Common myeloid progenitor, CD34-positive (primary cell): ENCODE measurements at regions not wholly inside any gene's neighbourhood (a gene's known extent, or its start where the extent isn't known, plus 50 kb on each side); places are given as distances from the start of the nearest gene placed in this dataset.

Experiments used
- CTCF ChIA-PET: fragments of 350-600 bp; sonication (Branson Sonifier 250); formaldehyde crosslinking; loops from one replicate; lab custom pipeline; 2021; ENCODE audit warnings: antibody characterized with exemption; lab: Charles Lee
- POLR2A ChIA-PET: fragments of 350-600 bp; sonication (Branson Sonifier 250); formaldehyde crosslinking; loops from one replicate; lab custom pipeline; 2021; ENCODE audit warnings: antibody characterized with exemption; lab: Charles Lee
- DNase-seq, 3 donors: peaks; one replicate each; pipeline versions ENCODE4 v3.0.0 to v3.0.0-alpha.2; 2013
- H3K27ac ChIP-seq, 2 experiments: 1 replicate in 1 of 2; 2 replicates in 1 of 2; pipeline ENCODE4 v1.7.0; 2013; ENCODE audit warnings: inconsistent platforms in 2 of 2, low read length in 2 of 2, mild to moderate bottlenecking in 2 of 2, low read depth in 1 of 2, moderate library complexity in 1 of 2; ENCODE audit not compliant: severe bottlenecking in 2 of 2, insufficient read depth in 1 of 2, poor library complexity in 1 of 2
- H3K27me3 ChIP-seq, 5 experiments: replicated peaks in 2 of 5; 1 replicate in 3 of 5; 2 replicates in 2 of 5; pipeline versions ENCODE4 v1.6.1 to v1.7.0; 2013; ENCODE audit warnings: low read length in 4 of 5, mild to moderate bottlenecking in 2 of 5, moderate library complexity in 2 of 5, inconsistent platforms in 1 of 5; ENCODE audit not compliant: insufficient read depth in 5 of 5, control insufficient read depth in 4 of 5
- H3K36me3 ChIP-seq, 4 experiments: 1 replicate in 2 of 4; 2 replicates in 2 of 4; pipeline versions ENCODE4 v1.6.1 to v1.7.0; 2013; ENCODE audit warnings: low read length in 3 of 4, control low read depth in 1 of 4, mild to moderate bottlenecking in 1 of 4; ENCODE audit not compliant: control insufficient read depth in 4 of 4, insufficient read depth in 4 of 4
- H3K4me1 ChIP-seq, 4 experiments: 1 replicate in 3 of 4; 2 replicates in 1 of 4; pipeline versions ENCODE4 v1.6.1 to v1.7.1; 2013; ENCODE audit warnings: low read length in 3 of 4, mild to moderate bottlenecking in 3 of 4, control low read depth in 1 of 4, inconsistent platforms in 1 of 4, moderate library complexity in 1 of 4; ENCODE audit not compliant: control insufficient read depth in 4 of 4, insufficient read depth in 4 of 4; ENCODE audit errors: control extremely low read depth in 1 of 4
- H3K4me3 ChIP-seq, 7 experiments: 1 replicate in 4 of 7; 2 replicates in 3 of 7; pipeline versions ENCODE4 v1.5.1 to v1.7.0; 2013; ENCODE audit warnings: mild to moderate bottlenecking in 7 of 7, low read length in 6 of 7, moderate library complexity in 6 of 7, inconsistent platforms in 2 of 7, low read depth in 2 of 7, control low read depth in 1 of 7; ENCODE audit not compliant: insufficient read depth in 4 of 7, control insufficient read depth in 1 of 7; ENCODE audit errors: extremely low read depth in 1 of 7
- H3K9me3 ChIP-seq, 5 experiments: 1 replicate in 4 of 5; 2 replicates in 1 of 5; pipeline versions ENCODE4 v1.6.1 to v1.7.1; 2013; ENCODE audit warnings: low read length in 4 of 5, mild to moderate bottlenecking in 2 of 5, inconsistent platforms in 1 of 5, low read depth in 1 of 5, moderate library complexity in 1 of 5; ENCODE audit not compliant: control insufficient read depth in 4 of 5, insufficient read depth in 2 of 5; ENCODE audit errors: control extremely low read depth in 1 of 5
- WGBS: methylation state at CpG from one replicate; pipeline ENCODE4 v1.1.5; 2013; ENCODE audit not compliant: insufficient coverage; 5-methylcytosine and 5-hydroxymethylcytosine counted together

- Histone ChIP-seq H3K4me3 (no peak overlapping the region), H3K27me3 (no peaks in the 10 kb centered on the region), H3K36me3 (no peaks in the 10 kb centered on the region), H3K9me3 (peaks cover 0 to 18% (median 6%) of the 10 kb centered on the region in 5 experiments), H3K27ac (no peak overlapping the region), H3K4me1 (no peaks in the 10 kb centered on the region)
- ChIA-PET POLR2A (no interaction called here), CTCF (interaction anchor here (0.9 to 1.7 kb wide), 2 partner anchors 20 to 41 kb away, joined by 3 to 4 read pairs; no protein-coding TSS in a partner anchor)
- WGBS: 98% methylated on average over 4 of the region's 4 CpGs
- no peak for DNase-seq
These were observed 78.5 kb upstream of the HK2 start for GRCh38 chr2:74755386-74755785.

GRCh38 chr2:74756356-74756890, 77.5 kb upstream of the HK2 start:
- ChIA-PET CTCF (interaction anchor here (0.8 to 1.7 kb wide), 3 partner anchors 42 to 120 kb away, joined by 4 read pairs; no protein-coding TSS in a partner anchor), POLR2A (no interaction called here)
- H3K4me3 ChIP-seq: no peak overlapping the region
- H3K27me3 ChIP-seq: no peaks in the 10 kb centered on the region
- no peak overlapping the region for H3K27ac ChIP-seq
- H3K4me1 ChIP-seq: no peaks in the 10 kb centered on the region
- peaks cover 0 to 18% (median 6%) of the 10 kb centered on the region in 5 experiments for H3K9me3 ChIP-seq
- peak; percentile 28 to 78 (median 72) for DNase-seq
- H3K36me3 ChIP-seq: no peaks in the 10 kb centered on the region

DNA sequence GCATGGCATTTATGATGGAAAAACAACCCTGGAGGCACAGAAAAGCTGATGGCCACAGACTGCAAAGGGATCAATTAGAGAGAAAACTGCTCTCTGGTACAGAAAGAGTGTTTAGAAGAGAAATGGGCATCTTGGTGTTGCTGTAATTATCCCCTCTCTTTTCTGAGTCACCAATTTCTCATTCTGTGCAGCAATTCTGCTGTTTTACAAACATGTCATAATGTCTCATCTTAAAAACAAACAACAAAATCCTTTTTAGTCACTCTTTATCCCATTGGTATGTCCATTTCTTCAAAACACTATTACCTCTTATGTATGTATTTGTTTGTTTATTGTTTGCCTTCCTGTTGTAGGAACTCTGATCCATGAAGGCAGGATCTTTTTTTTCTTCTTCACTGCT, 73.9 kb upstream of the HK2 start:
- no peak overlapping the region for H3K27ac ChIP-seq
- no peaks in the 10 kb centered on the region for H3K36me3 ChIP-seq
- CTCF ChIA-PET: interaction anchor here (0.6 to 8.1 kb wide), 3 partner anchors 9 to 116 kb away, joined by 3 to 75 read pairs (median 3); no protein-coding TSS in a partner anchor
- DNase-seq: no peak
- H3K27me3 ChIP-seq: no peaks in the 10 kb centered on the region
- H3K4me3 ChIP-seq: no peak overlapping the region
- H3K9me3 ChIP-seq: peaks cover 0 to 18% (median 6%) of the 10 kb centered on the region in 5 experiments
- POLR2A ChIA-PET: no interaction called here
- peaks cover 12 to 17% (median 13%) of the 10 kb centered on the region in 4 experiments for H3K4me1 ChIP-seq

DNA sequence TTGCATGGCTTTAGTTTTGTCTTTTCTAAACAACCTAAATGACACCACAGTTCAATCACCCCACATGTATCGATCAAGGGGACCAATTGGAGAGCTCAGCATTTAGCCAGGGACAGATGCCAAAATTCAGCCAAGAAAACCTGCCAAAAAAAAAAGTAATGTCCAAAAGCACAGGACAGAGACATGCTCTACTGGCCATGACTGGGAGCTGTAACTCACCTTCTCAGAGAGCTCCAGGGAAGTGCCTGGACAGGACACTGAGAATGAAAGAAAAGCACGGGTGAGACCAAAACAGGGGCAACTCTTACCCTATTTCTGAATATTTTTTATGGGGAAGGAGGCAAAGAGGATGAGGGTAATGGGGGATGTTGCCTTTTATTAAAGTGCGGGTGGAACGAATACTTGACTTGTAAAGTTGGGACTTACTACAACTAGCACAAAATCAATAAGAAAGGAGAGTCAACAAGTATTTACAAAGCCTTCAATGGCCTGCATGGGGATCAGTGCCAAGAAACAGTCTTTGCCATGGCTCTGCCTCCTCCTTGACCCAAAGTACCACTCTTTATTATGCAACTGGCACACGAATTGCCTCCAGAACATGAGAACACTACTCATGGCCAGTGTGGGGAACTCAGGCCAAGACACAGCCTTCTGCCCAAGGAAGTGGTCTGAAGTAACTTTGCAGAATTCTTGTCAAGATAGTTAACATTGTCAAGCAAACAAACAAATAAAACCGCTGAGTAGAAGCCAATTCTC, 72.9 kb upstream of the HK2 start:
- WGBS: 100% methylated on average over 2 of the region's 6 CpGs
- POLR2A ChIA-PET: no interaction called here
- no peaks in the 10 kb centered on the region for H3K27me3 ChIP-seq
- no peak for DNase-seq
- CTCF ChIA-PET: interaction anchor here (0.7 to 8.1 kb wide), 3 partner anchors 45 to 114 kb away, joined by 3 to 75 read pairs (median 4); no protein-coding TSS in a partner anchor
- no peak overlapping the region for H3K27ac ChIP-seq
- H3K36me3 ChIP-seq: no peaks in the 10 kb centered on the region
- peaks cover 0 to 10% (median 0%) of the 10 kb centered on the region in 5 experiments for H3K9me3 ChIP-seq
- peaks cover 16 to 22% (median 17%) of the 10 kb centered on the region in 4 experiments for H3K4me1 ChIP-seq
- H3K4me3 ChIP-seq: no peak overlapping the region

DNA sequence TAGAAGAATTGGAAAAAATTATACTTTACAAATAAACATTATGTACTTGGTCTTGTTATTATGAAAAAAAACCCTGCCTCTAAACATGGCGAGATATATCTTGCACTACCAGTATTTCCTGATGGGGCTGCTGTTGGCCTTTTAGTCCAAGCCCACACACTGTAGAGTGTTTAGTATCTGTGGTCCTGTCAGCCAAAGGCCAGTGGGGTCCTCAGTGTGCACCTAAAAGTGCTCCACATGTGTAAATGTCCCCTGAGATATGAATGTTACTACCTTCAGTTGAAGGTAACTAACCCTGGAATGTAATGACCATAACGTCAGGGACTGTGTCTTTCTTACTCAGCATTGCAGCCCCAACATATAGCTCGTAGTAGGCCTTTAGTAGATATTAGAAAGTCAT, 71.1 kb upstream of the HK2 start:
- Histone ChIP-seq H3K4me3 (no peak overlapping the region), H3K36me3 (no peaks in the 10 kb centered on the region), H3K27ac (no peak overlapping the region), H3K4me1 (peaks cover 16 to 28% (median 17%) of the 10 kb centered on the region in 4 experiments), H3K9me3 (peaks cover 0 to 1% (median 0%) of the 10 kb centered on the region in 5 experiments), H3K27me3 (no peaks in the 10 kb centered on the region)
- ChIA-PET POLR2A (no interaction called here), CTCF (interaction anchor here (0.7 to 8.1 kb wide), 15 partner anchors 10 to 121 kb away, joined by 3 to 75 read pairs (median 5); no protein-coding TSS in a partner anchor)
- 89% methylated on average over 1 of the region's 3 CpGs for WGBS
- DNase-seq: peak; percentile 48 to 68 (median 68)

- ChIA-PET CTCF (interaction anchor here (0.9 to 8.1 kb wide), 14 partner anchors 13 to 120 kb away, joined by 3 to 75 read pairs (median 3); no protein-coding TSS in a partner anchor), POLR2A (no interaction called here)
These were observed 69.9 kb upstream of the HK2 start for GRCh38 chr2:74763962-74764428.

More at GRCh38 chr2:74763962-74764428, 69.9 kb upstream of the HK2 start:
- H3K9me3 ChIP-seq: no peaks in the 10 kb centered on the region
- no peaks in the 10 kb centered on the region for H3K27me3 ChIP-seq
- no peak overlapping the region for H3K4me3 ChIP-seq
- no peak for DNase-seq
- peaks cover 16 to 35% (median 17%) of the 10 kb centered on the region in 4 experiments for H3K4me1 ChIP-seq
- H3K36me3 ChIP-seq: no peaks in the 10 kb centered on the region
- no peak overlapping the region for H3K27ac ChIP-seq
